ENCODE measurements at regions not wholly inside any gene's neighbourhood (a gene's known extent, or its start where the extent isn't known, plus 50 kb on each side); places are given as distances from the start of the nearest gene placed in this dataset.

GRCh38 chr2:78202366-78202765 is 680.2 kb upstream of the LRRTM4 start:
- H3K4me3 ChIP-seq (ENCODE audit: low read depth in 1 of 3, low read length in 3 of 3) = no peak overlapping the region
- H3K9me3 ChIP-seq (ENCODE audit: control insufficient read depth in 4 of 4, low read length in 3 of 4) = no peaks in the 10 kb centered on the region
- H3K9ac ChIP-seq (ENCODE audit: low read depth in 1 of 2, low read length in 2 of 2) = no peak overlapping the region
- H3K27ac ChIP-seq (ENCODE audit: low read depth in 1 of 2, low read length in 2 of 2) = no peak overlapping the region
- no peaks in the 10 kb centered on the region for H3K4me1 ChIP-seq (ENCODE audit: control insufficient read depth in 4 of 4, insufficient read depth in 4 of 4, low read length in 3 of 4)
- H3K27me3 ChIP-seq (ENCODE audit: control insufficient read depth in 4 of 4, insufficient read depth in 4 of 4, low read length in 3 of 4) = no peaks in the 10 kb centered on the region
- H3K36me3 ChIP-seq (ENCODE audit: control insufficient read depth in 4 of 4, insufficient read depth in 3 of 4, low read depth in 1 of 4, low read length in 3 of 4) = no peaks in the 10 kb centered on the region
- WGBS = 74% methylated on average over 3 of the region's 3 CpGs
- no peak for DNase-seq (ENCODE audit: low spot score)
- TF ChIP-seq JUND (IDR thresholded peaks at IDR 0.05) = no peak
- TF ChIP-seq ATF3 (IDR thresholded peaks at IDR 0.05) = no peak
- no peak for TF ChIP-seq CTCF (IDR thresholded peaks at IDR 0.05; ENCODE audit: low read depth, low read length, missing input control)
- no peak for TF ChIP-seq HNF4G (IDR thresholded peaks at IDR 0.05)
- TF ChIP-seq HNF4A (conservative IDR thresholded peaks at IDR 0.05) = no peak
- no peak for TF ChIP-seq FOXA2 (IDR thresholded peaks at IDR 0.05)

- H3K9me3 ChIP-seq (ENCODE audit: control insufficient read depth in 4 of 4, low read length in 3 of 4) = no peaks in the 10 kb centered on the region
- H3K4me3 ChIP-seq (ENCODE audit: low read depth in 1 of 3, low read length in 3 of 3) = no peak overlapping the region
- DNase-seq (ENCODE audit: low spot score) = no peak
- no peak overlapping the region for H3K27ac ChIP-seq (ENCODE audit: low read depth in 1 of 2, low read length in 2 of 2)
- 71% methylated on average over 7 of the region's 7 CpGs for WGBS
- H3K27me3 ChIP-seq (ENCODE audit: control insufficient read depth in 4 of 4, insufficient read depth in 4 of 4, low read length in 3 of 4) = no peaks in the 10 kb centered on the region
- no peaks in the 10 kb centered on the region for H3K4me1 ChIP-seq (ENCODE audit: control insufficient read depth in 4 of 4, insufficient read depth in 4 of 4, low read length in 3 of 4)
- no peaks in the 10 kb centered on the region for H3K36me3 ChIP-seq (ENCODE audit: control insufficient read depth in 4 of 4, insufficient read depth in 3 of 4, low read depth in 1 of 4, low read length in 3 of 4)
- TF ChIP-seq NR2F2 (IDR thresholded peaks at IDR 0.05) (no peak), HNF4G (IDR thresholded peaks at IDR 0.05) (no peak), HNF4A (conservative IDR thresholded peaks at IDR 0.05) (no peak), RAD21 (IDR thresholded peaks at IDR 0.05) (no peak), FOXA1 (IDR thresholded peaks at IDR 0.05) (no peak), MAX (IDR thresholded peaks at IDR 0.05) (no peak), REST (IDR thresholded peaks at IDR 0.05) (no peak), TAF1 (conservative IDR thresholded peaks at IDR 0.05) (no peak), EGR1 (IDR thresholded peaks at IDR 0.05; ENCODE audit: low read depth in 2 of 2) (no peak), FOXA2 (IDR thresholded peaks at IDR 0.05) (no peak), YY1 (IDR thresholded peaks at IDR 0.05) (no peak), CTCF (IDR thresholded peaks at IDR 0.05; ENCODE audit: low read depth, low read length, missing input control) (no peak), SP1 (IDR thresholded peaks at IDR 0.05) (no peak), JUND (IDR thresholded peaks at IDR 0.05) (no peak), GABPA (IDR thresholded peaks at IDR 0.05 in 1 of 2, conservative IDR thresholded peaks at IDR 0.05 in 1 of 2) (no peak), ZBTB33 (IDR thresholded peaks at IDR 0.05) (no peak), RXRA (IDR thresholded peaks at IDR 0.05) (no peak), ATF3 (IDR thresholded peaks at IDR 0.05) (no peak)
- H3K9ac ChIP-seq (ENCODE audit: low read depth in 1 of 2, low read length in 2 of 2) = no peak overlapping the region
Observed at GRCh38 chr2:78202986-78203670, 681.0 kb upstream of the LRRTM4 start.
